HG02970 (cell line): ENCODE measurements at regions not wholly inside any gene's neighbourhood (a gene's known extent, or its start where the extent isn't known, plus 50 kb on each side); places are given as distances from the start of the nearest gene placed in this dataset.
"Not testable (repeated sequence)": the region's sequence is repeated elsewhere in the genome, so short reads cannot be mapped to it uniquely, and the experiment has no call there.

Source experiments
- ATAC-seq: cut with Tn5 transposase; IDR thresholded peaks from one replicate; pipeline ENCODE4 v1.9.1; 2021; ENCODE audit warnings: mild to moderate bottlenecking, moderate library complexity, moderate number of reproducible peaks; ENCODE audit not compliant: unreplicated experiment, low FRiP score

GRCh38 chr11:29634244-29634643, 382.6 kb downstream of the KCNA4 start:
- no peak for ATAC-seq

GRCh38 chr11:29629286-29629685, 387.5 kb downstream of the KCNA4 start:
- no peak for ATAC-seq

GRCh38 chr11:29628609-29629008, 388.2 kb downstream of the KCNA4 start:
- ATAC-seq, result no peak

GRCh38 chr11:29627541-29627940, 389.3 kb downstream of the KCNA4 start:
- ATAC-seq, result no peak

GRCh38 chr11:29623144-29623722, 393.6 kb downstream of the KCNA4 start:
- no peak for ATAC-seq

- ATAC-seq, result no peak
Observed at GRCh38 chr11:29616611-29617010, 400.2 kb downstream of the KCNA4 start.

- ATAC-seq, result no peak
Observed at GRCh38 chr11:29612423-29612822, 404.4 kb downstream of the KCNA4 start.

- ATAC-seq, result no peak
Observed at GRCh38 chr11:29606330-29607031, 410.3 kb downstream of the KCNA4 start.

- not testable (repeated sequence) for ATAC-seq
Observed at GRCh38 chr11:29600151-29600575, 416.7 kb downstream of the KCNA4 start.

- ATAC-seq, result no peak
Observed at GRCh38 chr11:29584342-29584741, 432.5 kb downstream of the KCNA4 start.

GRCh38 chr11:29578806-29579205, 438.0 kb downstream of the KCNA4 start:
- ATAC-seq, result no peak

- no peak for ATAC-seq
Observed at GRCh38 chr11:29564486-29564885, 452.3 kb downstream of the KCNA4 start.

GRCh38 chr11:29562183-29562582, 454.6 kb downstream of the KCNA4 start:
- ATAC-seq, result no peak

- no peak for ATAC-seq
Observed at GRCh38 chr11:29553990-29554389, 462.8 kb downstream of the KCNA4 start.

- no peak for ATAC-seq
Observed at GRCh38 chr11:29538339-29539036, 478.3 kb downstream of the KCNA4 start.

GRCh38 chr11:29534836-29535235, 482.0 kb downstream of the KCNA4 start:
- no peak for ATAC-seq

- ATAC-seq, result no peak
Observed at GRCh38 chr11:29530961-29531360, 485.9 kb downstream of the KCNA4 start.

- ATAC-seq, result no peak
Observed at GRCh38 chr11:29527391-29527936, 489.4 kb downstream of the KCNA4 start.

GRCh38 chr11:29518389-29519174, 498.2 kb downstream of the KCNA4 start:
- ATAC-seq, result no peak

- no peak for ATAC-seq
Observed at GRCh38 chr11:29511394-29511793, 505.4 kb downstream of the KCNA4 start.

GRCh38 chr11:29507376-29507775, 509.5 kb downstream of the KCNA4 start:
- ATAC-seq, result no peak
